ENCODE measurements at regions not wholly inside any gene's neighbourhood (a gene's known extent, or its start where the extent isn't known, plus 50 kb on each side); places are given as distances from the start of the nearest gene placed in this dataset.
"Not testable (repeated sequence)": the region's sequence is repeated elsewhere in the genome, so short reads cannot be mapped to it uniquely, and the experiment has no call there.

- no peak overlapping the region for H3K4me3 Mint-ChIP-seq
- H3K36me3 Mint-ChIP-seq (ENCODE audit: low read depth), result no peaks in the 10 kb centered on the region
- TF ChIP-seq, protein P1, sequence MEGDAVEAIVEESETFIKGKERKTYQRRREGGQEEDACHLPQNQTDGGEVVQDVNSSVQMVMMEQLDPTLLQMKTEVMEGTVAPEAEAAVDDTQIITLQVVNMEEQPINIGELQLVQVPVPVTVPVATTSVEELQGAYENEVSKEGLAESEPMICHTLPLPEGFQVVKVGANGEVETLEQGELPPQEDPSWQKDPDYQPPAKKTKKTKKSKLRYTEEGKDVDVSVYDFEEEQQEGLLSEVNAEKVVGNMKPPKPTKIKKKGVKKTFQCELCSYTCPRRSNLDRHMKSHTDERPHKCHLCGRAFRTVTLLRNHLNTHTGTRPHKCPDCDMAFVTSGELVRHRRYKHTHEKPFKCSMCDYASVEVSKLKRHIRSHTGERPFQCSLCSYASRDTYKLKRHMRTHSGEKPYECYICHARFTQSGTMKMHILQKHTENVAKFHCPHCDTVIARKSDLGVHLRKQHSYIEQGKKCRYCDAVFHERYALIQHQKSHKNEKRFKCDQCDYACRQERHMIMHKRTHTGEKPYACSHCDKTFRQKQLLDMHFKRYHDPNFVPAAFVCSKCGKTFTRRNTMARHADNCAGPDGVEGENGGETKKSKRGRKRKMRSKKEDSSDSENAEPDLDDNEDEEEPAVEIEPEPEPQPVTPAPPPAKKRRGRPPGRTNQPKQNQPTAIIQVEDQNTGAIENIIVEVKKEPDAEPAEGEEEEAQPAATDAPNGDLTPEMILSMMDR (IDR thresholded peaks at IDR 0.05), result no peak
- H3K27ac Mint-ChIP-seq, result no peak overlapping the region
- DNase-seq, result no peak
- peaks cover 3% of the 10 kb centered on the region for H3K27me3 Mint-ChIP-seq (ENCODE audit: low read depth, poor library complexity)
- peaks cover 7% of the 10 kb centered on the region for H3K9me3 Mint-ChIP-seq
- H3K4me1 Mint-ChIP-seq, result peaks cover 5% of the 10 kb centered on the region
These were observed 100.2 kb upstream of the SP4 start for GRCh38 chr7:21327422-21328409.

DNA sequence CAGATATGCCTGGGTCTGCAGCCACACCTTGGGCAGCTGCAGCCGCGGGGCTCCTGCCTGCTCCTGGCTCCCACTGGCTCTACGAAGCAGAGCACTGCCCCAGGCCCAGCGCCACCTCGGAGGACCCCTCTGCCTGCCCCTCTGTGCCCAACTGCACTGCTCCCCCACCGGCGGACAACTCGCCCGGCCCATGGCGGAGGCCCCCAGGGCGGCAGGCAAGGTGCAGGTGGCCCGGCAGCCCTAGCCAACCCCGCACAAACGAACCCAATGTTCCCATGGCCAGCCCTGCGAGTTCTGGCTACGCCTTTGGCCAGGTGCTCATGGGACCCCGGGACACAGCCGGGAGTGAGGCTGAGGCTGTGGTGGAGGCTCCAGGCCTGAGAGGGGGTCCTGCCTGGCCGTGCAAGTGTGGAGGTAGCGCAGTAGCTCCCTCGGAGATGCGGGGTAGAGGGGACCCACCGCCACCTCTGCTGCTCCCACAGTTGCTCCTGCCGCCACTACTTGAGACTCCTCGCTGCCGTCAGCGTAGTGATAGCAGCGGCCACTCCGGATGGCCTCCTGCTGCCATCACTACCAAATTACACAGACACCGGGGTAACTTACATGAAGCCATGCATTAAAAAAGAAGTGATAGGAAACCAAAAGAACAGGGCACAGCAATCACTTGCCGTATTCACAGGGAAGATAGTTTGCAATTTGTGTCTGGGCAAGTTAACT, 97.3 kb upstream of the SP4 start:
- Mint-ChIP-seq H3K9me3 (peaks cover 7% of the 10 kb centered on the region), H3K27me3 (ENCODE audit: low read depth, poor library complexity) (peaks cover 3% of the 10 kb centered on the region), H3K4me1 (peaks cover 5% of the 10 kb centered on the region), H3K4me3 (no peak overlapping the region), H3K36me3 (ENCODE audit: low read depth) (no peaks in the 10 kb centered on the region), H3K27ac (no peak overlapping the region)
- TF ChIP-seq, protein P1 (IDR thresholded peaks at IDR 0.05), result no peak
- DNase-seq, result no peak

DNA sequence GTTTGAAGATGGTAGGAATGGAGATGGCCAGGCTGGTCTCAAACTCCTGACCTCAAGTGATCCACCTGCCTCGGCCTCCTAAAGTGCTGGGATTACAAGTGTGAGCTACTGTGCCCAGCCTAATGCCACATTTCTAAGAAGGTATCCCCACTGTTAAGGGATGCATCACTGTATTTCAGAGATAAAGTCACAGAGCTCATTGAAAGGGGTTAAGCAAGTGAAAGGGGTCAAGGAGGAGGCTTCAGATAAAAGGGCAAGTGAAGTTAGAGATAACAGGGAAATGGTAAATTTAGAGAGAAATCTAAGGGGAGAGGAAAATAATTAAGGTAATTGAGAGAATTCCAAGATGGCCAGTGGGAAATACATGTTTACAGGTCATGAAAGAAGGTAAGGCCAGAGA, 93.0 kb upstream of the SP4 start:
- TF ChIP-seq, protein P1 (IDR thresholded peaks at IDR 0.05), result no peak
- peaks cover 3% of the 10 kb centered on the region for H3K27me3 Mint-ChIP-seq (ENCODE audit: low read depth, poor library complexity)
- peaks cover 1% of the 10 kb centered on the region for H3K9me3 Mint-ChIP-seq
- H3K4me3 Mint-ChIP-seq, result no peak overlapping the region
- H3K36me3 Mint-ChIP-seq (ENCODE audit: low read depth), result no peaks in the 10 kb centered on the region
- H3K4me1 Mint-ChIP-seq, result peaks cover 5% of the 10 kb centered on the region
- no peak for DNase-seq
- H3K27ac Mint-ChIP-seq, result no peak overlapping the region

GRCh38 chr7:21336743-21337142, 91.1 kb upstream of the SP4 start:
- peaks cover 5% of the 10 kb centered on the region for H3K4me1 Mint-ChIP-seq
- no peaks in the 10 kb centered on the region for H3K36me3 Mint-ChIP-seq (ENCODE audit: low read depth)
- no peak overlapping the region for H3K4me3 Mint-ChIP-seq
- H3K9me3 Mint-ChIP-seq, result peaks cover 18% of the 10 kb centered on the region
- H3K27ac Mint-ChIP-seq, result no peak overlapping the region
- peaks cover 5% of the 10 kb centered on the region for H3K27me3 Mint-ChIP-seq (ENCODE audit: low read depth, poor library complexity)
- DNase-seq, result no peak
- TF ChIP-seq, protein P1 (IDR thresholded peaks at IDR 0.05), result no peak

GRCh38 chr7:21338728-21339164, 89.1 kb upstream of the SP4 start:
- Mint-ChIP-seq H3K4me1 (peaks cover 5% of the 10 kb centered on the region), H3K36me3 (ENCODE audit: low read depth) (no peaks in the 10 kb centered on the region), H3K27me3 (ENCODE audit: low read depth, poor library complexity) (peaks cover 5% of the 10 kb centered on the region), H3K4me3 (no peak overlapping the region), H3K27ac (no peak overlapping the region), H3K9me3 (peaks cover 24% of the 10 kb centered on the region)
- TF ChIP-seq, protein P1 (IDR thresholded peaks at IDR 0.05), result no peak
- no peak for DNase-seq

DNA sequence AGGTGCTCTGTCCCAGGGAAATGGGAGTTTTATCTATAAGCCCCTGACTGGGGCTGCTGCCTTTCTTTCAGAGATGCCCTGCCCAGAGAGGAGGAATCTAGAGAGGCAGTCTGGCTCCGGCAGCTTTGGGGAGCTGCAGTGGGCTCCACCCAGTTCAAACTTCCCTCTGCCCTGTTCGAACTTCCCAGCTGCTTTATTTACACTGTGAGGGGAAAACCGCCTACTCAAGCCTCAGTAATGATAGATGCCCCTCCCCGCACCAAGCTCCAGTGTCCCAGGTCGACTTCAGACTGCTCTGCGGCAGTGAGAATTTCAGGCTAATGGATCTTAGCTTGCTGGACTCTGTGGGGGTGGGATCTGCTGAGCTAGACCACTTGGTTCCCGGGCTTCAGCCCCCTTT, 83.0 kb upstream of the SP4 start:
- Mint-ChIP-seq H3K9me3 (peaks cover 30% of the 10 kb centered on the region), H3K27ac (peak overlapping the region; percentile 56), H3K4me1 (peaks cover 32% of the 10 kb centered on the region), H3K27me3 (ENCODE audit: low read depth, poor library complexity) (peaks cover 12% of the 10 kb centered on the region)
- not testable (repeated sequence) for H3K36me3 Mint-ChIP-seq (ENCODE audit: low read depth); H3K4me3 Mint-ChIP-seq
- peak; percentile 14 for DNase-seq
